ENCODE measurements at regions not wholly inside any gene's neighbourhood (a gene's known extent, or its start where the extent isn't known, plus 50 kb on each side); places are given as distances from the start of the nearest gene placed in this dataset.

DNA sequence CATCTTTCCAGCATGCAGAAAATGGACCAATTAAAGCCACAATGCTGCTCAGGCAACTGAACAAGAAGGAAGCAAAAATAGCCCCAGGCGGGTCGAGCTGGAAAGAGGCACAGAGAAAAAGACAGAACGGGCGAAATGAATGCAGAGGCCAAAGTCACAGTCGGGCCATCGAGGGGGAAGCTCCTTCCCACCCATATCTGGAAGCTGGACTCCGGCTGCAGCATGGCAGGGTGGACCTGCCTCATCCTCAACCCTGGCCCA is 58.6 kb upstream of the PRDM11 start:
- TF ChIP-seq PAWR (CRISPR knock-in tag; IDR thresholded peaks at IDR 0.05; ENCODE audit: borderline replicate concordance) = no peak
- no peak for TF ChIP-seq CREB1 (IDR thresholded peaks at IDR 0.05)
- TF ChIP-seq CREB1 (CRISPR knock-in tag; IDR thresholded peaks at IDR 0.05) = no peak
- TF ChIP-seq RXRA (CRISPR knock-in tag; IDR thresholded peaks at IDR 0.05) = no peak
- TF ChIP-seq ZNF160 (CRISPR knock-in tag; IDR thresholded peaks at IDR 0.05) = no peak
- TF ChIP-seq, protein P1, sequence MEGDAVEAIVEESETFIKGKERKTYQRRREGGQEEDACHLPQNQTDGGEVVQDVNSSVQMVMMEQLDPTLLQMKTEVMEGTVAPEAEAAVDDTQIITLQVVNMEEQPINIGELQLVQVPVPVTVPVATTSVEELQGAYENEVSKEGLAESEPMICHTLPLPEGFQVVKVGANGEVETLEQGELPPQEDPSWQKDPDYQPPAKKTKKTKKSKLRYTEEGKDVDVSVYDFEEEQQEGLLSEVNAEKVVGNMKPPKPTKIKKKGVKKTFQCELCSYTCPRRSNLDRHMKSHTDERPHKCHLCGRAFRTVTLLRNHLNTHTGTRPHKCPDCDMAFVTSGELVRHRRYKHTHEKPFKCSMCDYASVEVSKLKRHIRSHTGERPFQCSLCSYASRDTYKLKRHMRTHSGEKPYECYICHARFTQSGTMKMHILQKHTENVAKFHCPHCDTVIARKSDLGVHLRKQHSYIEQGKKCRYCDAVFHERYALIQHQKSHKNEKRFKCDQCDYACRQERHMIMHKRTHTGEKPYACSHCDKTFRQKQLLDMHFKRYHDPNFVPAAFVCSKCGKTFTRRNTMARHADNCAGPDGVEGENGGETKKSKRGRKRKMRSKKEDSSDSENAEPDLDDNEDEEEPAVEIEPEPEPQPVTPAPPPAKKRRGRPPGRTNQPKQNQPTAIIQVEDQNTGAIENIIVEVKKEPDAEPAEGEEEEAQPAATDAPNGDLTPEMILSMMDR (CRISPR knock-in tag; IDR thresholded peaks at IDR 0.05) = no peak
- TF ChIP-seq FLYWCH1 (CRISPR knock-in tag; IDR thresholded peaks at IDR 0.05) = no peak
- no peak for TF ChIP-seq MXI1 (IDR thresholded peaks at IDR 0.05; ENCODE audit: borderline replicate concordance, low read depth, low read length)
- TF ChIP-seq, protein P2, sequence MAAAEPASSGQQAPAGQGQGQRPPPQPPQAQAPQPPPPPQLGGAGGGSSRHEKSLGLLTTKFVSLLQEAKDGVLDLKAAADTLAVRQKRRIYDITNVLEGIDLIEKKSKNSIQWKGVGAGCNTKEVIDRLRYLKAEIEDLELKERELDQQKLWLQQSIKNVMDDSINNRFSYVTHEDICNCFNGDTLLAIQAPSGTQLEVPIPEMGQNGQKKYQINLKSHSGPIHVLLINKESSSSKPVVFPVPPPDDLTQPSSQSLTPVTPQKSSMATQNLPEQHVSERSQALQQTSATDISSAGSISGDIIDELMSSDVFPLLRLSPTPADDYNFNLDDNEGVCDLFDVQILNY (CRISPR knock-in tag; conservative IDR thresholded peaks at IDR 0.05) = no peak
